Esophagus muscularis mucosa (tissue), 4 donors: ENCODE measurements at regions not wholly inside any gene's neighbourhood (a gene's known extent, or its start where the extent isn't known, plus 50 kb on each side); places are given as distances from the start of the nearest gene placed in this dataset.

ENCODE experiments used
- DNase-seq: peaks from one replicate; pipeline ENCODE4 v3.0.0-alpha.2; 2017; ENCODE audit errors: extremely low spot score
- H3K27ac ChIP-seq, 4 donors: fragments of 200-600 bp; sonication (generic); replicated peaks in 1 of 4; 1 replicate in 3 of 4; 2 replicates in 1 of 4; pipeline ENCODE4 v1.5.1; 2016 to 2019; ENCODE audit warnings: mild to moderate bottlenecking in 1 of 4
- H3K27me3 ChIP-seq, 4 donors: fragments of 200-600 bp; sonication (generic); one replicate each; pipeline versions ENCODE4 v1.5.1 to v1.6.0; 2016 to 2019
- H3K36me3 ChIP-seq, 4 donors: fragments of 200-600 bp; sonication (generic); one replicate each; pipeline ENCODE4 v1.5.1; 2016 to 2019
- H3K4me1 ChIP-seq, 4 donors: fragments of 200-600 bp; sonication (generic); one replicate each; pipeline ENCODE4 v1.5.1; 2016 to 2019
- H3K4me3 ChIP-seq, 4 donors: fragments of 200-600 bp; sonication (generic); 1 replicate in 2 of 4; 2 replicates in 2 of 4; pipeline ENCODE4 v1.5.1; 2016 to 2019; ENCODE audit warnings: mild to moderate bottlenecking in 4 of 4, moderate library complexity in 1 of 4
- H3K9me3 ChIP-seq, 4 donors: fragments of 200-600 bp; sonication (generic); 1 replicate in 3 of 4; 2 replicates in 1 of 4; pipeline ENCODE4 v1.5.1; 2016 to 2019
- EP300 ChIP-seq: sonication (generic); formaldehyde crosslinking; IDR thresholded peaks from one replicate; pipeline ENCODE4 v1.6.1; 2017; ENCODE audit warnings: antibody characterized with exemption
- POLR2A ChIP-seq: fragments of 450-650 bp; IDR thresholded peaks from one replicate; pipeline ENCODE4 v1.6.1; 2017; ENCODE audit warnings: antibody characterized with exemption, moderate library complexity, mild to moderate bottlenecking, low read depth
- POLR2AphosphoS5 ChIP-seq, 2 donors: sonication (generic); formaldehyde crosslinking; IDR thresholded peaks; one replicate each; pipeline ENCODE4 v1.6.1; 2017; ENCODE audit warnings: antibody characterized with exemption in 2 of 2
- WGBS: methylation state at CpG from one replicate; pipeline ENCODE4 v1.1.5; 2018; 5-methylcytosine and 5-hydroxymethylcytosine counted together
- intact Hi-C: fragments of 100-400 bp; cut with DNase I; formaldehyde crosslinking; loops from one replicate; pipeline ENCODE4 v1.15.1; 2023
- TF ChIP-seq, protein P1 (sequence below), 3 experiments: fragments of 200-600 bp in 2 of 3; fragments of 450-650 bp in 1 of 3; sonication (generic) in 2 of 3; IDR thresholded peaks; one replicate each; pipeline ENCODE4 v1.5.1; 2017 to 2019; ENCODE audit warnings: antibody characterized with exemption in 3 of 3, mild to moderate bottlenecking in 2 of 3, moderate library complexity in 1 of 3

DNA sequence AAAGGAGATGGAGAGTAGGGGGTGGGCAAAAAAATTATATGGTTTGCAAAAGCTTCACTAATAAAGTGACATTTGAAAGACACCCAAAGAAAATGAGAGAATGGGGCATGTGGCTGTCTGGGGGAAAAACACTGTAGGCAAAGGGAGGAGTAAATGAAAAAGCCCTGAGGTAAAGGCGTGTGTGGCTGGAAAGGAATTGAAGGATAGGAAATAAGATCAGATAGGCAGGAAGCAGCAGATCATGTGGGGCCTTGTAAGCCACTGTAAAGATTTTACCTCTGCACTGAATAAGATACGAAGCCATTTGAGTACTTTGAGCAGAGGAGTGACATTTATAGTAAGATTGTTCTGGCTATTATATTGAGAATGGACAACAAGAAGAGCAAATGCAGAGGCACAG lies 49.8 kb upstream of the FDX1 start:
- intact Hi-C loops: loop anchor here (5.0 to 10.0 kb wide), 3 partner anchors 52 to 435 kb away; partner anchors contain the start of gene RDX

More for the DNA sequence above, 49.8 kb upstream of the FDX1 start:
- Histone ChIP-seq H3K36me3 (no peaks in the 10 kb centered on the region), H3K9me3 (no peaks in the 10 kb centered on the region), H3K27ac (no peak overlapping the region), H3K4me1 (peaks cover 11 to 15% (median 12%) of the 10 kb centered on the region in 4 donors), H3K27me3 (no peaks in the 10 kb centered on the region), H3K4me3 (no peak overlapping the region)
- DNase-seq: peak; percentile 50
- WGBS: 93% methylated on average over 2 of the region's 2 CpGs
- TF ChIP-seq EP300: no peak
- TF ChIP-seq POLR2AphosphoS5 (IDR thresholded peaks at IDR 0.05): no peak
- TF ChIP-seq POLR2A: no peak
- TF ChIP-seq, protein P1, sequence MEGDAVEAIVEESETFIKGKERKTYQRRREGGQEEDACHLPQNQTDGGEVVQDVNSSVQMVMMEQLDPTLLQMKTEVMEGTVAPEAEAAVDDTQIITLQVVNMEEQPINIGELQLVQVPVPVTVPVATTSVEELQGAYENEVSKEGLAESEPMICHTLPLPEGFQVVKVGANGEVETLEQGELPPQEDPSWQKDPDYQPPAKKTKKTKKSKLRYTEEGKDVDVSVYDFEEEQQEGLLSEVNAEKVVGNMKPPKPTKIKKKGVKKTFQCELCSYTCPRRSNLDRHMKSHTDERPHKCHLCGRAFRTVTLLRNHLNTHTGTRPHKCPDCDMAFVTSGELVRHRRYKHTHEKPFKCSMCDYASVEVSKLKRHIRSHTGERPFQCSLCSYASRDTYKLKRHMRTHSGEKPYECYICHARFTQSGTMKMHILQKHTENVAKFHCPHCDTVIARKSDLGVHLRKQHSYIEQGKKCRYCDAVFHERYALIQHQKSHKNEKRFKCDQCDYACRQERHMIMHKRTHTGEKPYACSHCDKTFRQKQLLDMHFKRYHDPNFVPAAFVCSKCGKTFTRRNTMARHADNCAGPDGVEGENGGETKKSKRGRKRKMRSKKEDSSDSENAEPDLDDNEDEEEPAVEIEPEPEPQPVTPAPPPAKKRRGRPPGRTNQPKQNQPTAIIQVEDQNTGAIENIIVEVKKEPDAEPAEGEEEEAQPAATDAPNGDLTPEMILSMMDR (IDR thresholded peaks at IDR 0.05): no peak
